Panc1 (cell line): ENCODE measurements at regions not wholly inside any gene's neighbourhood (a gene's known extent, or its start where the extent isn't known, plus 50 kb on each side); places are given as distances from the start of the nearest gene placed in this dataset.

Experiments used
- ATAC-seq: fragments of 200-7000 bp; cut with Tn5 transposase; 2 replicates; pipeline ENCODE4 v1.9.1; 2020; ENCODE audit warnings: mild to moderate bottlenecking, moderate library complexity
- BruUV-seq: library from RNA; stranded (reverse); fragments of 400-500 nt; replicated peaks from 2 replicates; lab custom pipeline; 2021; lab: Mats Ljungman, UMichigan
- CTCF ChIA-PET: fragments of 300-600 bp; sonication (Branson Sonifier 250); formaldehyde crosslinking; loops from one replicate; lab custom pipeline; 2022; ENCODE audit warnings: antibody characterized with exemption; lab: Charles Lee
- POLR2A ChIA-PET: fragments of 300-600 bp; sonication (Branson Sonifier 250); formaldehyde crosslinking; loops from one replicate; lab custom pipeline; 2022; ENCODE audit warnings: antibody characterized with exemption; lab: Charles Lee
- DNase-seq: peaks from one replicate; pipeline ENCODE4 v3.0.0-alpha.2; 2010; ENCODE audit warnings: low read depth, low spot score
- H3K27ac ChIP-seq: 2 replicates; pipeline ENCODE4 v1.5.1; 2011; ENCODE audit warnings: mild to moderate bottlenecking, low read length, inconsistent platforms
- H3K27me3 ChIP-seq: fragments of 200-500 bp; sonication (Bioruptor generic); 2 replicates; pipeline ENCODE4 v1.6.0; 2014; ENCODE audit warnings: low read length, inconsistent platforms; ENCODE audit not compliant: control insufficient read depth, insufficient read depth
- H3K36me3 ChIP-seq: fragments of 200-500 bp; sonication (Bioruptor generic); 2 replicates; pipeline ENCODE4 v1.5.1; 2014; ENCODE audit warnings: inconsistent platforms, mild to moderate bottlenecking, low read length, moderate library complexity; ENCODE audit not compliant: control insufficient read depth, insufficient read depth
- H3K4me1 ChIP-seq: 2 replicates; pipeline ENCODE4 v1.5.1; 2011; ENCODE audit warnings: inconsistent platforms, mild to moderate bottlenecking, low read length, moderate library complexity; ENCODE audit not compliant: control insufficient read depth, insufficient read depth
- H3K4me3 ChIP-seq, 2 experiments: 2 replicates each; pipeline ENCODE4 v1.5.1; 2011 to 2012; ENCODE audit warnings: low read depth in 2 of 2, low read length in 2 of 2, mild to moderate bottlenecking in 2 of 2, inconsistent platforms in 1 of 2, moderate library complexity in 1 of 2
- H3K9me3 ChIP-seq: fragments of 200-500 bp; sonication (Bioruptor generic); 2 replicates; pipeline ENCODE4 v1.5.1; 2014; ENCODE audit warnings: low read depth, mild to moderate bottlenecking, inconsistent platforms, low read length, moderate library complexity; ENCODE audit not compliant: control insufficient read depth, insufficient read depth
- CTCF ChIP-seq: fragments of 450-650 bp; IDR thresholded peaks from 2 replicates; pipeline ENCODE4 v1.5.1; 2017; ENCODE audit warnings: mild to moderate bottlenecking
- POLR2AphosphoS5 ChIP-seq: IDR thresholded peaks from 2 replicates; pipeline ENCODE4 v1.6.1; 2012; ENCODE audit warnings: mild to moderate bottlenecking, low read depth, low read length, moderate library complexity
- REST ChIP-seq, 2 experiments: IDR thresholded peaks; 2 replicates each; pipeline ENCODE4 v1.6.1; 2011 to 2012; ENCODE audit warnings: low read depth in 2 of 2, control low read depth in 1 of 2, low read length in 1 of 2, mild to moderate bottlenecking in 1 of 2, moderate library complexity in 1 of 2; ENCODE audit not compliant: insufficient read depth in 1 of 2
- SIN3A ChIP-seq: IDR thresholded peaks from 2 replicates; pipeline ENCODE4 v1.6.1; 2012; ENCODE audit warnings: low read depth, mild to moderate bottlenecking, low read length, moderate library complexity, borderline replicate concordance; ENCODE audit not compliant: insufficient read depth
- TCF7L2 ChIP-seq: IDR thresholded peaks from 2 replicates; pipeline ENCODE4 v1.6.1; 2011; ENCODE audit warnings: mild to moderate bottlenecking, low read depth, low read length, inconsistent platforms
- in situ Hi-C: cut with HindIII; loops from 2 replicates; pipeline ENCODE4 v1.10.0; 2016; ENCODE audit warnings: low sequenced_read_pairs, low pct_unique_long_range_greater_than_20kb
- intact Hi-C: fragments of 100-400 bp; cut with micrococcal nuclease; formaldehyde crosslinking; loops from one replicate; pipeline ENCODE4 v1.10.0; 2022; ENCODE audit not compliant: unreplicated experiment

- no peak for DNase-seq
- CTCF ChIA-PET: no interaction called here
- POLR2A ChIA-PET: no interaction called here
- Histone ChIP-seq H3K9me3 (no peaks in the 10 kb centered on the region), H3K4me1 (no peaks in the 10 kb centered on the region), H3K4me3 (no peak overlapping the region), H3K27me3 (no peaks in the 10 kb centered on the region), H3K27ac (no peak overlapping the region), H3K36me3 (no peaks in the 10 kb centered on the region)
- no peak for TF ChIP-seq CTCF
- no peak for TF ChIP-seq TCF7L2
- no peak for TF ChIP-seq REST (IDR thresholded peaks at IDR 0.05; ENCODE audit: insufficient read depth in 1 of 2, low read depth in 2 of 2, low read length in 1 of 2)
- TF ChIP-seq POLR2AphosphoS5: no peak
- no peak for TF ChIP-seq SIN3A
- BruUV-seq: no TSS peak
- ATAC-seq: no peak
- in situ Hi-C loops (no loop called here), intact Hi-C loops (no loop called here)
These were observed 668.5 kb upstream of the AUTS2 start for GRCh38 chr7:68929781-68930261.

- Histone ChIP-seq H3K36me3 (no peaks in the 10 kb centered on the region), H3K27me3 (no peaks in the 10 kb centered on the region), H3K9me3 (no peaks in the 10 kb centered on the region), H3K27ac (no peak overlapping the region), H3K4me1 (no peaks in the 10 kb centered on the region), H3K4me3 (no peak overlapping the region)
- ATAC-seq: no peak
- DNase-seq: no peak
- BruUV-seq: no TSS peak
- TF ChIP-seq TCF7L2 (no peak), SIN3A (no peak), CTCF (no peak), REST (IDR thresholded peaks at IDR 0.05; ENCODE audit: insufficient read depth in 1 of 2, low read depth in 2 of 2, low read length in 1 of 2) (no peak), POLR2AphosphoS5 (no peak)
- intact Hi-C loops: no loop called here
- in situ Hi-C loops: no loop called here
- POLR2A ChIA-PET: no interaction called here
- CTCF ChIA-PET: no interaction called here
These were observed 661.7 kb upstream of the AUTS2 start for GRCh38 chr7:68936471-68937035.
